Suppressor macrophage treated with lipopolysaccharide for 4 hours (primary cell): ENCODE measurements at regions not wholly inside any gene's neighbourhood (a gene's known extent, or its start where the extent isn't known, plus 50 kb on each side); places are given as distances from the start of the nearest gene placed in this dataset.
"Not testable (repeated sequence)": the region's sequence is repeated elsewhere in the genome, so short reads cannot be mapped to it uniquely, and the experiment has no call there.

Experiments
- DNase-seq: peaks from one replicate; pipeline ENCODE4 v3.0.0-alpha.2; 2020

DNA sequence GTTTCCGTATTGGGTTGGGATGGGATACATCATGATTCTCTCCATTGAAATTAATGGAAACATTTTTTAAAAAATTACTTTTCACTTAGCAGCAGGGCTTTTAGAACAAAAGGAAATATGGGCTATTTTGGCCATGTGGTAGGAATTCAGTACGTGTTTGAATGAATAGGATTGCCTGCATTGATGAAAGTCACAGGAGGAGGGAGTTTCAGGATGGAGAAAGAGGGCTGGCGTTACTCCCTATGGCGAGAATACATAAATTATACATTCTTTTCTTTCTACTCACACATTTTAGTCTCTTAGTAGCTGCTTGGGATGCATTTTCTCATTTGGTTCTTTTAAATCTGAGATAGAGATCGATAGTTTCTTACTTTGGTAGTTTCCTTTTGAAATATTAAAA lies 100.3 kb upstream of the PDHA1 start:
- no peak for DNase-seq

DNA sequence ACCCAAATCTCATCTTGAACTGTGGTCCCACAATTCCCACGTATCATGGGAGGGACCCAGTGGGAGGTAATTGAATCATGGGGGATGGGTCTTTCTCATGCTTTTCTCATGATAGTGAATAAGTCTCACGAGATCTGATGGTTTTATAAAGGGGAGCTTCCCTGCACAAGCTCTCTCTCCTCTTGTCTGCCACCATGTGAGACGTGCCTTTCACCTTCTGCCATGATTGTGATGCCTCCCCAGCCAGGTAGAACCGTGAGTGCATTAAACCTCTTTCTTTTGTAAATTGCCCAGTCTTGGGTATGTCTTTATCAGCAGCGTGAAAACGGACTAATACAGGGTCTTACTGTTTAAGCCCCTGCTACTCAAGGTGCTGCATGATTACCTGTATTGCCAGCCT lies 98.8 kb upstream of the PDHA1 start:
- not testable (repeated sequence) for DNase-seq

DNA sequence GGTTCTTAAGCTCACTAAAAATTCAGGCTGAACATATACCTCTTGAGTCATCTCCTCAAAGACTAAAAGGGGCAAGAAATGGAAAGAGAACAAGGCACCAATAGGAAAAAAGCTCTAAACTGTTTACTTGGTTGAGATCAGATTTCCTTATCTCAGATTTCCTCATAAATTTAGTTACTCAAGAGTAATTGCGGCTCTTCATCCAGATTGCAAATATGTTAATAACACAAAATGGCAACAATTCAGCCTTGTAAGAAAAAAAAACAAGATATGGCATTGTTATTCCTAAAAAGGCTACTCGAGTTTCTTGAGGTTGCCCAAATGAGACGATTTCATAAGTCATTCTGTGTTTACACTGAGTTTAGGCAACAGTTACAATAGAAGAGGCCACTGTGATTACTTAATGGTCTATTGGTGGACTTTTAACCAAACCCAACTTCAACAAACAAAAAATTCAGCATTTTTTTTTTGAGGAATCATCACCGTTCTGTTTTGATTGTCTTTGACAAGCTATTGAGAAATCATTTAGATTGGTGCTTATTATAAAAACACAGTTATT lies 97.9 kb upstream of the PDHA1 start:
- DNase-seq: no peak

DNA sequence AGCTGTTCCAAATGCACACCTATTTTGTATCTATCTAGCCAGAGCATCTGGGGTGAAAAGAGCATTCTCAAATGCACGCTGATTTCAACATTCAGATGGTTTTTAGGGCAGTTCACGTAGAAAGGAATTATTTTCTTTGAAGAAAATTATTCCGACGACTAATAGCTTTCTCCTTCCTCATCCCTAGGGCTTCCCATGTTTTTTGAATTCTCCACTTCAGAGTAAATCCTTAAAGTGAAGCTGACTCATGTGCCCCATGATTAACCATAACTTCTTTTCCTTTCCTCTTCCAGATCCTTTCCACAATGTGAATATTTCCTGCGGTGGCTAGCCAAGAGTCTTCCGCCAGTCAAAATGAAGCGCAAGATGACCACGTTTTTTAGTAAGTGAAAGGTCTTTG lies 86.7 kb upstream of the PDHA1 start:
- no peak for DNase-seq

DNA sequence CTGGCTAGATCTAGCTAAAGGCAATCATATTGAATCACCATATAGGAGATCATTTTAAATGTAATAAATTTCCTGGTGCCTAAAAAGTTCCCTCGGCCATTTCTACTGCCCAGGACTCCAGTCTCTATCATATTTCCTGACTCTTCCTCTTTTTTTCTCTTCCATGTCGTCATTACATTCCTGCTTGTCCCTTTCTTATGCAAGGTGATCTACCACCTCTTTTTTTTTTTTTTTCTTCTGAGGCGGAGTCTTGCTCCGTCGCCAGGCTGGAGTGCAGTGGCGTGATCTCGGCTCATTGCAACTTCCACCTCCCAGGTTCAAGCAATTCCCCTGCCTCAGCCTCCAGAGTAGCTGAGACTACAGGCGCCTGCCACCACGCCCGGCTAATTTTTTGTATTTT lies 82.7 kb upstream of the PDHA1 start:
- DNase-seq: not testable (repeated sequence)

DNA sequence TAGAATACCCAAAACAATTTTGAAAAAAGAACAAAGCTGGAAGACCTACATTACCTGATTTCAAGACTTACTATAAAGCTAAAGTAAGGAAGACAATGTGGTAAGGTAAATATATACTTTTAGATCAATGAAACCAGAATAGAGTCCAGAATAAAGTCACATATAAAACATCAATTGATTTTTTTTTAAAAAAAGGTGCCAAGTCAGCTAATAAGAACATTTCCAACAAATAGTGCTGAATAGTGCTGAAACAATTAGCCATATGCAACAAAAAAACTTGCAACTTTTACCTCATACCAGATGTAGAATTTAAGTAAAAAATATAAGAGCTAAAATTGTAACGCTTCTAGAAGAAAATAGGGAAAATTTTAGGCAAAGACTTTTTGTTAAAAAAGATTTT lies 73.0 kb upstream of the PDHA1 start:
- no peak for DNase-seq

DNA sequence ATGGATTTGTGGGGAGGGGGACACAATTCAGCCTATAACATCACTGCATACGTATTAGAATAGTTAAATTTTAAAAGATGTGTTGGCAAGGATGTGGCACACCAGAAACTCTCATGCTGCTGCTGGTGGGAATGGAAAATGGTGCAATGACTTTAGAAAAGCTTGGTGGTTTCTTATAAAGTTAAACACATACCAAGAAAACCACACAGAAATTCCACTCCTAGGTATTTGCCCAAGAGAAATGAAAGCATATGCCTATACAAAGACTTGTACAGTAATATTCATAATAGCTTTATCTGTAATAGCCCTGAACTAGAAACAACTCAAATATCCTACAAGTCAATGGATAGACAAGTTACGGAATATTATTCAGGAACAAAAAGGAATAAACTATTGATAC lies 71.3 kb upstream of the PDHA1 start:
- DNase-seq: no peak

DNA sequence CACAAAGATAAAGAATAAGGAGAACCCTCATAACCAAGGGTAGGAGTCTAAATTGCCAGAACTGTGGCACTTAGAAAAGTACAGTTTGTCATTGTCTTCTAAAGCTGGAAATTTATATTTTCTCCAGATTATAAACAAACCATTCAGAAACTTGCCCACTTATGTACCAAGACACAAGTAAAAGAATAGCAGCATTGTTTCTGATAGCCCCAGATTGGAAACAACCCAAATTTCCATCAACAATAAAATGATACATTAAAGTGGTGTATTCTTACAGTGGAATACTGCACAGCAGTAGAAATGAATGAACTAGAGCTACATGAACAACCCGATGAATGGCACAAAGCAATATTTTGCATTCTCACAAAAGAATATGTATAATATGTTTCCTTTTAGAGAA lies 63.1 kb upstream of the PDHA1 start:
- no peak for DNase-seq

DNA sequence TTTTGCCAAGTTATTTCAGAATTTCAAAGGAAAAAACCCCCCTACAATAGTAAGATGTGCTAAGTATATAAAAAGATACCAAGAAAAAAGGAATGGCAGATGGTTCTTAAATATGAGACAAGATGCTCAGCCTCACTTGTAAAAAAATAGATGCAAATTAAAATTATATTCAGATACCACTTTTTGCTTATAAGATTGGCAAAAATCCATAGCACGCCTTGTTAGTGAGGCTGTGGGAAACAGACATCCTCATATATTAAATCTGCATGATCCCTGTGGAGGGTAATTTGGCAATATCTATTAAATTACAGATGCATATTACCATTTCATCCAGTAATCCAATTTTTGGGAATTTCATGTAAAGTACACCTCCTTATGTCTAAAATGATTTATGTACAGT lies 62.5 kb upstream of the PDHA1 start:
- DNase-seq: no peak

DNA sequence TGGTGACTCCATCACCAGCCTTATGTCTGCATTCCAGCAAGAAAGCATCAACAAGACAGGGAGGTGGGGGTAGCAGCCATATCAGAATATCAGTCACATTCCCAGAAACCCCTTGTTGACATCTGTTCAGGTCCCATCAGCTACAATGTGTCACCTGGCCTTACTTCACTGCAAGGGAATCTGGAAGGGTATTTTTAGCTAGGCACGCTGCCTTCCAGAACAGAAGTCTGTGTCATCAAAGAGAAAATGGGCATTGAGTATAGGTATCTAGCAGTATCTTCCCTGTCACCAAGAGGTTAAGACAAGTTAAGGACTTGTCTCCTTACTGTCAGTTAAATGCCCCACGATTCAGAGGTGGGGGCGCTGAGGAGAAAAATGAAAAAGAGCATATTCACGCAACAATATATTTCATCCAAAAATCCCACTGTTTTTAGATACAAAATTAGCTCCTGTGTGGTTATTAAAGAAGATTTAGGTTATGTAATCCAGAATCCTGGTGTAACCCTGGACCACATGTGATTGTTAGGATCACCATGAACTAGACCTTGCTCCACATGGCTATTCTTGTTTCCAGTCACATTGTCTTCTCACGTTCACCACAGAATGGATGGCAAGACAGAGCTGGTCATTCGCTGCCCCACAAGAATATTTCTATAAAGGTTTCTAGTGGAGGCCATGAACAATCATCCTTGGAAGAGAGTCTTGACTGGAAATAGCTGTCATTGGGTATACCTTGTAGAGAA lies 60.0 kb upstream of the PDHA1 start:
- DNase-seq: no peak

DNA sequence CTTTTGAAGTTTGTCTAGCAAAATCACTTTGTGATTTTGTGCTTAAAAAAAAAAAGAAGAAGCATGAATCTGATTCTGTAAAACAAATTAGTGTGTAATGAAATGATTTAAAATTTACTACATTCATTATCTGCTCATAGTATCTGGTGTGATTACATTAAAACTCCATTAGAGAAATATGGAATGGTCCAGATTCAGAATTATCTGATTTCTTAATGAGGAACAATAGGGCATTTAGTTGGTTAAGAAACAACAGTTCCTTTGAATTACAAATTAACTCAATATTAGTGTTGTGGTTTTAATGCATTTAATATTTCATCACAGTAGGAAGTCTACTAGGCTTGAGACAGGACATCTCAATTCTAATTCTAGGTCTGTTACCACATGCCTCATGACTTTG lies 57.9 kb upstream of the PDHA1 start:
- DNase-seq: no peak

DNA sequence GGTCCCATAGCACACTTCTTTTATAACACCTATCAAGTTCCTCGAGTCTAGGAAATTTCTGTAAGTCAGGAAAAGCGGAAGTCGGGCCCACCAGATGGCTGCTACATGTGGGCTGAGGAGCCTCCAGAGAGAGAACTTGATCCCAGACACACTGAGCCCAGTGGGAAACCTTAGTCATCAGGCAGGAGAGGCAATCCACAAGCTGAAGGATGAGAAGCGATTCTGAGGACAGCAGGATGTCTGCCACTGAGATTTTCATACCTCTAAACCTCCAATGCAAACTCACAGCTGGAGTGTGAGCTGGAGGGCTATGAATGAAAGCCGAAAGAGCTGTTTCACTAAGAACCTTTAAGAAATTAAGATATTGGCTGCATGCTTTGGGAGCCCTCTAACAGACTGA lies 52.6 kb upstream of the PDHA1 start:
- DNase-seq: no peak

DNA sequence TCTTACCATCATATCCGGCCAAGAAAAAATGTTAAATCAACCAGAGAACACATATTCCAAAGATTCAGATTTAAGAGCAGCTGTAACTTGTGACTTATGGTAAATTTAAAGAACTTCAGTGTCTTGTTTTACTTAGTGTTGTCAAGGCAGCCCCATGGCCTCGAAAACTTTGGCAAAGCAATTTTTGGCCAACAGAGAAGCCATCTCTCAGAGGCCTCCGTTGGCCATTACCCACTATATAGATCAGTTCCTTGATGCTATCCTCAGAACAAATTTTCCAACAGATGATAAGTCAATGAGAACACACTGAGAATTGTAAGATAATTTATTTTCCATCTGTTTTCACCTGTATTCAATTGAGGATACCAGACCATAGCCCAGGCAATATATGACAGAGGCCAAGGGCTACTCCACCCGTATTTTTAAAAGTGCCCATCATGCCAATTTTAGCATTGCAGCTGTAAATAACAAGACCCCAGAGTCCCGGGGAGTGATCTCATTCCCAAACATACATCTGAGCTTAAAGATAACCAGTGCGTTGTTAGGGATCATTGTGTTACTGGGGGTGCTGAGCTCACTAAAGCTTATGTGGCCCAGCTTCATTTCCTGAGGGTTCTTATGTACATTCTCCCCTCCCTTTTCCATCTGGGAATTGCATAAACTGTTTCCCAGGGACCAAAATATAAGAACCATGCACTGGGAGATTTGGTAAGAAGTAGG lies 50.0 kb upstream of the PDHA1 start:
- no peak for DNase-seq
